HG03342 (cell line): ENCODE measurements at regions not wholly inside any gene's neighbourhood (a gene's known extent, or its start where the extent isn't known, plus 50 kb on each side); places are given as distances from the start of the nearest gene placed in this dataset.
"Not testable (repeated sequence)": the region's sequence is repeated elsewhere in the genome, so short reads cannot be mapped to it uniquely, and the experiment has no call there.

Experiments
- ATAC-seq: cut with Tn5 transposase; IDR thresholded peaks from one replicate; pipeline ENCODE4 v1.9.1; 2021; ENCODE audit warnings: mild to moderate bottlenecking, moderate library complexity; ENCODE audit not compliant: unreplicated experiment

DNA sequence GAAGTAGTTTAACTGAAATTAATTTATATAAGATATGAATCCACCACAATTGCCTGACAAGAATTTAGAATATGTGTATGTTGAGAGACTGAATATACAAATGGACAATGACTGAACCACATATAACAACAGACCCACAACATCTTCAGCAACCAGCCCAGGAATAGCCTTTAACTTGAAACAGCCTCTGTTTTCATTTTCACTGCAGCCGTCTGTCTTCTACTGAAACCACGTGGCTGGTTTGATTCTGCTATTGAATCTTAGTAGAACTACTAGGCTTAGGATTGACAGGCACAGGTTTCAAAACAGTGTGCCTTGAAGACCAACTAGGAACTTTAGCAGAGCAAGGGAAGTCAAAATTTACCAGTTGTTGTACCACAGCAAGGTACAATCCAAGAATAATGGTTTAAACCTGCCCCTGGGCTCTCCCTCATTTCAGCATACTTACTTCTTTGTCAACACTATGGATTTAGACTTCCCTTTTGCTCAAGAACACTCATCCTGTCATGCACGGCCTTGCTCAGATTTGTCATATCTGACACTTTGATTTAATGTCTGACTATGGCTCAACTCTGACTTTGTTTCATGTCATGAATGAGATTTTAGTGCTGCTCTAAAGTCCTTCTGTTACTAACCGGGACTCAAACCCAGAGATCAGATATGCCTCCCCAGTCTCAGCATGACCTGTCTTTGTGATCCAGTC, 355.0 kb downstream of the KIF2B start:
- ATAC-seq = no peak

DNA sequence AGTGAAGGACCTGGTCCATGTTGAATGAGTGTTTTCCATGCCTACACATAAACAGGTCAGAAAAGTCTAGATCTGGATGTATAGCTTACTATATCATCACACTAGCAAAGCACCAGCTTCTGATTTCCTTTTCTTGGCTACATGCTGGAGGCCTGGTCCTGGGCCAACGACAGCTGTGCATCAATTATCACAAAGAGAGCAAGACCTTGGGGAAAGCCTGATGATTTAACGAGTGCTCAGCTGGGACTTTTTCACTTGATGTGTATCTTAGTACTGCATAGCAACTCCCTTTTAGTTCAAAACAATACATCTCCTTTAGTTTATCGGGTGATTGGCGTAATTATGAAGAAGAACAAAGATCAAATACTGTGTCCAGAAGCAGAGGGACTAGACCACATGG, 358.2 kb downstream of the KIF2B start:
- no peak for ATAC-seq

DNA sequence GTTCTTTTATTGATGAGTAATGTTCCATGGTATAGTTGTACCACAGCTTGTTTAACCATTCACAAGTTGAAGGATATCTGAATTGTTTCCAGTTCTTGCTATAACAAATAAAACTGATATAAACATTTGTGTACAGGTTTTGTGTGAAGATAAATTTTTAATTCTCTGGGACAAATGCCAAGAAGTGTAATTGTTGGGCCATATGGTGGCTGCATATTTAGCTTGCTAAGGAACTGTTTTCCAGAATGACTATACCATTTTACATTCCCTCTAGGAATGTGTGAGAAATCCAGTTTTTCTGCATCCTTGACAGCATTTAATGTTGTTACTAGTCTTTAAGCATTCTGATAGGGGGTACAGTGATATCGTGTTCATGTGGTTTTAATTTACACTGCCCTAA, 368.5 kb downstream of the KIF2B start:
- no peak for ATAC-seq

DNA sequence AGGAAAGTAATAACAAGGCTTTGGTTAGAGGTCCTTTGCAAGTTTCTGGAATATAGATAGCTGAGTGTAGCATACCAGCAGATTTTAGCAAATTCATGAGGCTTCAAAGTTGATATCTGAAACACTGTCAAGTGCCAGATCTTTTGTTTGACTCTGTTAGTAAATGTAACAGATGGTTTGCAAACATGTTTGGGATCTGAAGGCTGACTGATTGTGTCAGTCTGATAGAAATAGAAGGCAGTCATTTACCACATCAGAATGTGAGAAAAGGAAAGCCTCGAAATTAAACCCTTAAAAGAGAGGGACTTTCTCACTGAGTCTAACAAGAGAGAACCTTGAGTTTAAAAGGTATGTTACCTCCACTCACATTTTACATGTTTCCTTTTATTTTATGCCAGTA, 371.5 kb downstream of the KIF2B start:
- no peak for ATAC-seq

DNA sequence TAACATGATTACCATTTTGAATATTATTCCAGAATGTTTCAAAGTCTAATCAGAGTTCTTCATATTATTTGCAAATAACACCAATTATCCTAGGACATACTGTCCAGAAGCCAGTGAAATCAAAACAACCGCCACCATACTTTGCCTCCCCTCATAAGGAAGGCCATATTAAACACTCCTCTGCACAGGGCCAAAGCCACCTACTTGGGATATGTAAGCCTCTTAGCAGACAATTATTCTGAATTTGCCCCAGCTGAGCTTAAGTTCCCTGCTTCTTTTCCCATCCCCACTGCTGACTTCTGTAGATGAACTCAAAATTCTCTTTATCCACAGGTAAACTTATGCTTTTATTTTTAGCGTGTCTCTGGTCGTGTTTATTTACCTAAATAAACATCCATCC, 374.0 kb downstream of the KIF2B start:
- ATAC-seq = no peak

DNA sequence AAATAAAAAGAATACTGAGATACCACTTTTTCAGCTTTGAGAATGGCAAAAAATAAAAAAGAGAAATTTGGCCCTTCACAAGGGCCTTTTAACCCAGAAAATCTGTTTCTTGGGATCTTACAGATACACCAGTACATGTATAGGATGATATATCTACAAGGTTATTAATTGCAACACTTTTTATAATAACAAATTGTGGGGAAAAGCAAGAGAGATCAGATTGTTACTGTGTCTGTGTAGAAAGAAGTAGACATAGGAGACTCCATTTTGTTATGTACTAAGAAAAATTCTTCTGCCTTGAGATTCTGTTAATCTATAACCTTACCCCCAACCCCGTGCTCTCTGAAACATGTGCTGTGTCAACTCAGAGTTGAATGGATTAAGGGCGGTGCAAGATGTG, 378.7 kb downstream of the KIF2B start:
- not testable (repeated sequence) for ATAC-seq

DNA sequence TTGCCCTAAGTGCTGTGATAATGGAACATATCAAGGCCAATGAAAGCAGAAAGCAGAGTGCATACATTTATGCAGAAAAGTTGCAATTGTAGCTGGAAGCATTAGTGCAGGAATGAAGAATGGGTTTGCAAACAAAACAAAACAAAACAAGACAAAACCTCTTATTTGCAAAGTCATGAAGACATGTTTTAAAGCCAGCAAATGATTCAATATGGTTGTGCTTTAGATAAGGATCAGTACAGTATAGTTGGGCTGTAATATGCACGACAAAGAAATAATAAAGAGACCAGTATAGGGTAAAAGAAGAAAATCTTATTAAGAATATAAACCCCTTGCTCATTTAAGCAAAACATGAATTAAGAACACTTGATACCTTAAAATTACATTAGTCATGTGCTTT, 398.1 kb downstream of the KIF2B start:
- no peak for ATAC-seq

DNA sequence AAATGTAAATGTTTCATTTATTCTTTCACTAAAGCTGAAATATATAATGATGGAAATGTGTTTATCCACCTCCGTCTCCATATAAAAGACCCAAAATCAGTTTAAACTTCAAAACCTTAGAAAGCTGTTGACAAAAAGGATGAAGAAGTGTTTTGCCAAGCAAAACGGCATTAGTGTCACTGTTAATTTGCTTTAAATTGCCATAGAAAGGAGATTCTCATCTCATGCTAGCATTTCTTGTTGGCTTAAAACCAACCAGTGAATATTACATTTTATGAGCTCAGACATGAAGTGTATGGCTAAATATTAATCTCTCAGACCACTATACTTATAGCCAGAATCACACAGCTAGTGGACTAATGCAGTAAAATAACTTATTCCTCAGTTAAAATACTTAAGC, 398.8 kb downstream of the KIF2B start:
- ATAC-seq = no peak

DNA sequence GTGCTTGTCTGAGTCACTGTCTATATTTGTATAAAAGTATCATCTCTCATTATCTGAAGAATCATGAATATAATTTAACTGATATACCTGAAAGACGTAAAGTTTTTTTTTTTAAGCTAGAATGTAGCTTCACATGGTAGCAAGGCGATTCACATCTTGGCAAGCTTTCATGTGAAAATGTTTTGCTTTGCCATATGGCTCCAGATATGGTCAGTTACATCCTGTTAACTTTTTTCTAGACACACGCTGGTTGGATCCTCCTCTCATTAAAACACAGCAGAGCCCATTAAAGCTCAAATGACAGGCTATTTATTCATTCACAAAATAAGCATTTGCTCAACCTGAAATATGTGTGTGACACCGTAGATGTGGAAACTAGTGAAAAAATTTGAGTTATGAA, 412.8 kb downstream of the KIF2B start:
- no peak for ATAC-seq

DNA sequence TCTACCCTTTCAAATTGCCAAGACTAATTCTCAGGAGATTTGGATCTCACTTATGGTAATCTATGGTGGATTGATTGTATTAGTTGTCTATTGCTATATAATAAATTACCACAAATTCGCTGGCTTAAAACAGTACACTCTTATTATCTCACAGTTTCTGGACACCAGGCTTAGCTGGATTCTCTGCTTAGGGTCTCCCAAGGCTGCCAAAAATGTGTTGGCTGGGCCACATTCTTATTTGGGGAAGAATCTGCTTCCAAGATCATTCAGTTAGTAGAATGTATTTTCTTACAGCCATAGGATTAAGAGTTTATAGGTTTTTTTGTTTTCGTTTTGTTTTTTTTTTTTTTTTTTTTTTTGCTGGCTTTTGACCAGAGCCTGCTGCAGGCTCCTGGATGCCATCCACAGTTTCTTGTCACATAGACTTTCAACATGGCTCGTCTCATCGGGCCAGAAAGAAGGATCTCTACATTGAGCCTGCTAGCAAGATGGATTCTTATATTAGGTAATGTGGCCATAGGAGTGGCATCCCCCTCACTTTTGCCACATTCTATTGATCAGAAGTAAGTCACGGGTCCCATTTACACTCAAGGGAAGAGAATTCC, 415.3 kb downstream of the KIF2B start:
- no peak for ATAC-seq

DNA sequence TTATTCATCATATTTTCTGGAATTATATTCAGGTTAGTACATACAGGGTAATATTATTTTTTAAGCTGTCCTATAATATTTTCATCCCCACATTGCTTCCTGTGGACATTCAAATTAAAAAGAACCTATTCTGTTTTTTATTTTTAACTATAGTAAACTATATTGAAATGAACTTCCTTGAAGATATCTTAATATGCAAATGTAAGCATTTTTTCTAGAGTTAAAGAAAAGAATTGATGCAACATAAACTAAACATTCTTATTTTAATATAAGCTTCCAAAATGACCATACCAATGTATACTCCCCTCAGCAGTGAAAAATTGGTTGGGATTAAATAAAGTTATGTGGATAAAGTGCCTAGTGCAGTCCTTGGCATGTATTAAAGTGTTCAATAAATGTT, 416.6 kb downstream of the KIF2B start:
- no peak for ATAC-seq

DNA sequence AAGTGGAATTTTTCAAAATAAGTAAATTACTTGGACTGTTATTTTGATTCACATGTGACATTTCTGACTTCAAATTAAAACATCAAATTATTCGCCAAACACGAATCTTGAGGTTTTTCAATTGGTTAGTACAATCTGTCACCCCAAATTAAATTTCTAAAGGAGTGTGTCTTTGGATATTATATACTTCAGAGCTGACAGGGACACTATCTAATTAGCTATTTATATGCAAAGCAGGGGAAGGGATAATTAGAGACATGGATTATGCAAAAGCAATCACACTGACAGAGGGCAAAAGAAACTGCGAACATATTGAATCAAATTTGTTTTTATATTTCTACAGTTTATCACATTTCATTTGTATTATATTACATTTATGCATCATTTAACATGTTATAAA, 433.0 kb downstream of the KIF2B start:
- no peak for ATAC-seq

DNA sequence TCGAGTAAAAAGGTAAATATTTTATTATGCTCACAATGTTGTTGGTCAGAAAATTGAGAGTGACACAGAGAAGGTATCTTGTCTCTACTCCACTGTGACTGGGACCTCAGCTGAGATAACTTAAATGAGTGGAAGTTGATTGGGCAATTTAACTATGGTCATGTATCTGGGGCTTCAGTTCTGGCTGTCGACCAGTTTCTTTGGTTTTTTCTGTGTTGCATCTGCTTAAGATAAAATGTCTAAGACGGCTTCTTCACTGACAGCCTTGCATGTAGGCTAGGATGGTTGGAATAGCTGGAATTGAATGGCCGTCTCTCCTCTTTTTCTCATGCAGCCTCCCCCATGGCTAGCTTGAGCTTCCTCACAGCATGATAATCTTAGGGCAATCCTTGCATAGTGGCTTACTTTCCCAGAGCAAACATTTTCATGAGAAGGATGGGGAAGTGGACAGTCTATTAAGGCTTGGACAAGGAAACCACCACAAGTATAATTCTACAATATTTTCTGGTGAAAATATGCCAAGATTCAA, 433.7 kb downstream of the KIF2B start:
- ATAC-seq = no peak

DNA sequence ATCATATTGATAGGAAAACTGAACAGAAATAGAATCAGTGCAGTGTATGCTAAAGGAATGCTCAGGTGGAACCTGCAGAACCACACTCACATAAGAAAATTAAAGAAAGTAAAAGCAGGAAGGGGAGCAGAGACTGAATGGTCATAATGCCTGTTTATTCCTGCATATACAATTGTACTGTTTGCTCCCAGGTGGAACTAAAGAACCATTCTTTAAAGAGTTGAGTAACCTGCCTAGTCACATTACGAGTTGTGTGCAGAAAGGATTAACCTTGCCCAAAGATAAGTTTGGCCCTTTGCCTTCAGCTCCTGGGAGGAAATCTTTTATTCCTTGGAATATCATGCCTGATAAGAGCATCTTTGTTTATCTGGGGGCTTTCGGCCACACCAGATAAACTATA, 434.7 kb downstream of the KIF2B start:
- no peak for ATAC-seq

DNA sequence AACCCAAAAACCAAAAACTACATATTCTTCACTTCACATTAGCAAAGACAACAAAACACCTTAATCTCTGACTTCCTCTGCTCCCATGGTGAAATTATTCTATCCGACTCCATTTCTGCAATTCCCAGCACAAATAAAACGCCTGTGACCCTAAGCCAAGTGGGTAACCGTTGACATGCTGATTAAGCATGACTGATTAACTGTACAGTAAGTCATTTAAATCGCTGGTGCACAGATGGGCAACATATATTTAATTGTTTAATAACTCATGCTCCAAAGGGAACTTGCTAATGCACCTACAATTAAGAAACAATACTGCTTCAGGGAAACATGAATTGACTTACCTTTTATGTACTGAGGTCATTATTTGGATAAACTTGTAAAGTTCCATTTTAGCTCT, 436.7 kb downstream of the KIF2B start:
- ATAC-seq = no peak

DNA sequence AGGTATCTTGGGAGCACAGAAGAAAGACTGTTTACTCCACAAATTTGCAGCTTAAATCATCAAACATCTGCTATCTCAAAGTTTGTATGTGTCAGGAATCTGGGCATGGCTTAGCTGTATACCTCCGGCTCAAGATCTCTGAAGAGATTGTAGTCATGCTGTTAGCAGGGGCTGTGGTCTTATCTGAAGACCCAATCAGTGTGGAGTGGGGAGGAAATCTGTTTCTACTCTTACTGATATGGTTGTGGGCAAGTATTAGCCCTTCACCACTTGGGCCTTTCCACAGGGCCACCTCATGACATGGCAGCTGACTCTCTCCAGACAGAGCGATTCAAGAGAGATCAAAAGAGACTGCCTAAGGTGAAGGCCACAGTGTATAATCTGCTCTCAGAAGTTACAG, 438.7 kb downstream of the KIF2B start:
- no peak for ATAC-seq

DNA sequence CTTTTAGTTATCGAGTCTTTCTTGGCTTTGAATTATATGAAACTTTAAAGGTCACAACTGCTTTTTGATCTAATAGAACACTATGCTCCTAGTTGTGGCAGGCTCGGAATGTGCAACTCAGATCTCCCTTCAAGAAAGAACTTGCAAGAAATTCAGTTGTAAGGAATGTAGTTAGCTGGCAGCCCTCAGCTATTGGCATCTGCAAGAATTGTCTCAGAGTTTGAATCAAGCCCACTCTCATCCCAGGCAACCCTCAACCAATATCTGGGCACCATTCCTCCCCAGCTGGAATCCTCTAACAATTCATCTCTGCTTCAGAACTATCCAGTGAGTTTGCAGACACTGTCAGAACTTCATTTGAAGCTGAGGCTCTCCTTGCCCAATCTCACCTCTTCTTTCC, 447.2 kb downstream of the KIF2B start:
- no peak for ATAC-seq

DNA sequence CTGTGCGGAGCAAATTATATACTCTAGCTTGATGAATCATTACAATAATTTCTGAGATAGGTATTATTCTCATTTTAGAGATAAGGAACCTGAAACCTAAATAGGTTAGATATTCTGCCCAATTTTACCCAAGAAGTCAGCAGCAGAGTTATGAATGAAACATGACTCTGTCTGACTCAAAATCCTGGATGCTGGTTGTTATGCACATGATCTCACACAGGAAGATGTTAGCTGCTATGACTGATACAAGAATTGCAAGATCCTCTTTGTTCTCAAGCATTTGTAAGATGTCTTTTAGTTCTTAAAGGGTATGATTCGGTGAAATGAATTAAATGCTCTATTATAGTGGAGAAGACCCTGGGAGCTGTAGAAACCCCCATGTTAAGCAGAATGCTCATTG, 447.8 kb downstream of the KIF2B start:
- no peak for ATAC-seq

DNA sequence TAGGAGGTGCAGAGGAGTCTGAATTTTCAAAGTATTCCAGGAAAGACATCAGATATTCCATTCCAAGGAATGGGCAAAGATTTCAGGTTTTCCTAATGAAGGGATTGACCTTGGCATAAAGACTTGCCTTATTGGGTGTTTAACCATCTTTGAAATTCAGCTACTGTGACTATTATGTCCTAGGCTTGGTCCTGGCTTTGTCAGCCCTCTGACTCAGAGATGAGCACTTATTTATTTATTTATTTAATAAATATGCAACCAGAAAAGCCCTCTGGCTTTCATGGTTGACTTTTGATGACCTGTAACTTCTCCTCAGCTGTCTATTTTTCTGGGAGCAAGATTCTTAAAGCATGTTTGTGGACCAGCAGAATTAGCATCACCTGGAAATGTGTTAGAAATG, 455.1 kb downstream of the KIF2B start:
- ATAC-seq = no peak

DNA sequence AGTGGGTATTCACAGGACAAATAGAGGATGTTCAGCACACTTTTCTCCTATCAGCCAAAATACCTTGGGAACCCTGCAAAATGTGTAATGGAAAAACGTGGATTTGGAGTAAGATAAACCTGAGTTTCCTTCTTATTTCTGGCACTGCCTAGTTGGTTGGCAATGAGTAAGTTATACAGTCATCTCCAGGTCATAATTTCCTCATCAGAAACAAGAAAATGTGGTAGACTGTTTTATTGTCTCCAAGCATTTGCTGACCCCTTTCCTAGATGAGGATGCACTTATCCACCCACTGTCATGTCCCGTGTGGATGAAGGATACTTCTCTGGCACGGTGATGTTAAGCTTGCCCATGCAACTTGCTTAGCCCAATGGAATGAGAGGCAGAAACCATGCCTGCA, 458.0 kb downstream of the KIF2B start:
- no peak for ATAC-seq

DNA sequence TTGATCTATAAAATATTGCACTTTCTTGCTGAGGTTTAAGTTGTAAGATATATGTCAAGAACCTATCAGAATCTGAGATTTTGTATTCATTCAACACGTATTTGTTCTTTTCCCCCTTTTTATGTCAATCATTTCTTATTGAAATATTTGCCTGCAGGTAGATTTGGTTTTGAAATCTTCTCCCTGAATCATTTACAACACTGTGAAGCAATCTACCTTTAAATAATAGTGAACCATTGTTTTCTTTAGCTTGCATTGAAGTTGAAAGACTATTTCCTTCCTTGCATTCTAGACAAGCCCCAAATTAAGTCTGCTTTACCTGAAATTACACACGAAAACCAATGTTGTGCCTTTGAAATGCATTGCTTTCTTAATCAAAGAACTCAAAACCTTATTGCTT, 460.2 kb downstream of the KIF2B start:
- ATAC-seq = no peak

DNA sequence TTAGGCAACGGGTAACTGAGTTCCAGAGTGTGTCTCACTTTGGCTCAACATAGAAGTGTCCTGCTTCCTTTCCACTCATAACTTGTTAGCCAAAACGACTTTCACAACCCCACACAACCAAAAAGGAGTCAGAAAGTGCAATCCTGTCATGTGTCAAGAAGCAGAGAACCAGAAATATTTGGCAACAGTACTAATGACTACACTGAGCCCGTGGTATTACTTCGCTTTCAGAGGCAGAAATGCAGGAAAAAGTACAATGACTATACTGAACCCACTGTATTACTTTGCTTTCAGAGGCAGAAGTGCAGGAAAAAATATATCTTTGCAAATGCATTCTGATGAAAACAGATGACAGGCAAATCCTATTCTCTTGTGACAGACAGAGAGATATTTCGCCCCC, 484.6 kb downstream of the KIF2B start:
- no peak for ATAC-seq

DNA sequence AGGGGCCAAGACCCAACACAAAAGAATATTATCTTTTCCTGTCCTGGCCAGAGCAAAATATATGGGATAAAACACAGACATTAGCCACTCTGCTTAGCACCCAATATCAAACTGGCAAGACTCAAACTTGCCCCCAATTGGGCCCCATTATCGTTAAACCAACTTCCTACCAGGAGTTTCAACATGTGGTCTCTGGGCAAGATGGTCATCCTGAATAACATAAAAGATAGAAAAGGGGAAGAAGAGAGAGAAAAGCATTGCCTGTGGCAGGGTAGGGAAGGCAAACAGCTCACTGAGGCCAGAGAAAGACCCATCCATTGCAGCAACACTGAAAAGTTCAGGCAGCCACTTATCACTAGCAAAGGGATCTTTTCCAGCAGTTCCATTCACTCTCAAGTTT, 502.1 kb downstream of the KIF2B start:
- ATAC-seq = no peak
